T-helper 2 cell treated with Interferon-gamma antibody and Interleukin-4, amounts not matched to agents 5 μg/mL and 100 μg/mL, for 36 hours (primary cell): ENCODE measurements at regions not wholly inside any gene's neighbourhood (a gene's known extent, or its start where the extent isn't known, plus 50 kb on each side); places are given as distances from the start of the nearest gene placed in this dataset.

Source experiments
- DNase-seq: peaks from one replicate; pipeline ENCODE4 v3.0.0; 2021; ENCODE audit warnings: low spot score
- H3K27ac Mint-ChIP-seq: one replicate; pipeline ENCODE4 v1.8.0; 2021; ENCODE audit warnings: mild to moderate bottlenecking, mixed read lengths
- H3K27me3 Mint-ChIP-seq: one replicate; pipeline ENCODE4 v1.8.0; 2021; ENCODE audit warnings: low read depth, mixed read lengths
- H3K36me3 Mint-ChIP-seq: one replicate; pipeline ENCODE4 v1.8.0; 2021; ENCODE audit warnings: low read depth, mixed read lengths
- H3K4me1 Mint-ChIP-seq: one replicate; pipeline ENCODE4 v1.8.0; 2021; ENCODE audit warnings: low read depth, mixed read lengths
- H3K4me3 Mint-ChIP-seq: one replicate; pipeline ENCODE4 v1.8.0; 2022; ENCODE audit warnings: mild to moderate bottlenecking, moderate library complexity, mixed read lengths
- H3K9me3 Mint-ChIP-seq: one replicate; pipeline ENCODE4 v1.8.0; 2021; ENCODE audit warnings: mixed read lengths

GRCh38 chr17:71229070-71229469, 891.8 kb upstream of the SOX9 start:
- H3K4me3 Mint-ChIP-seq: no peak overlapping the region
- DNase-seq: no peak
- H3K36me3 Mint-ChIP-seq: no peaks in the 10 kb centered on the region
- H3K27ac Mint-ChIP-seq: no peak overlapping the region
- no peaks in the 10 kb centered on the region for H3K4me1 Mint-ChIP-seq
- H3K27me3 Mint-ChIP-seq: no peaks in the 10 kb centered on the region
- H3K9me3 Mint-ChIP-seq: peaks cover 27% of the 10 kb centered on the region

- H3K27ac Mint-ChIP-seq: no peak overlapping the region
- H3K9me3 Mint-ChIP-seq: peaks cover 28% of the 10 kb centered on the region
- H3K4me3 Mint-ChIP-seq: no peak overlapping the region
- no peaks in the 10 kb centered on the region for H3K4me1 Mint-ChIP-seq
- no peak for DNase-seq
- H3K36me3 Mint-ChIP-seq: no peaks in the 10 kb centered on the region
- H3K27me3 Mint-ChIP-seq: no peaks in the 10 kb centered on the region
Observed at GRCh38 chr17:71232801-71233559, 887.8 kb upstream of the SOX9 start.

- Mint-ChIP-seq H3K27ac (no peak overlapping the region), H3K4me1 (no peaks in the 10 kb centered on the region), H3K36me3 (no peaks in the 10 kb centered on the region), H3K9me3 (peaks cover 24% of the 10 kb centered on the region), H3K4me3 (no peak overlapping the region), H3K27me3 (no peaks in the 10 kb centered on the region)
- DNase-seq: no peak
Observed at GRCh38 chr17:71234349-71234748, 886.5 kb upstream of the SOX9 start.

GRCh38 chr17:71237903-71238538, 882.8 kb upstream of the SOX9 start:
- H3K36me3 Mint-ChIP-seq: no peaks in the 10 kb centered on the region
- H3K27ac Mint-ChIP-seq: no peak overlapping the region
- no peak for DNase-seq
- no peaks in the 10 kb centered on the region for H3K27me3 Mint-ChIP-seq
- H3K4me3 Mint-ChIP-seq: no peak overlapping the region
- peaks cover 26% of the 10 kb centered on the region for H3K9me3 Mint-ChIP-seq
- H3K4me1 Mint-ChIP-seq: no peaks in the 10 kb centered on the region

- Mint-ChIP-seq H3K9me3 (peaks cover 23% of the 10 kb centered on the region), H3K27ac (no peak overlapping the region), H3K27me3 (no peaks in the 10 kb centered on the region), H3K4me3 (no peak overlapping the region), H3K36me3 (no peaks in the 10 kb centered on the region), H3K4me1 (no peaks in the 10 kb centered on the region)
- no peak for DNase-seq
Observed at GRCh38 chr17:71247441-71248015, 873.3 kb upstream of the SOX9 start.

GRCh38 chr17:71251276-71251675, 869.5 kb upstream of the SOX9 start:
- Mint-ChIP-seq H3K27ac (no peak overlapping the region), H3K27me3 (no peaks in the 10 kb centered on the region), H3K36me3 (no peaks in the 10 kb centered on the region), H3K4me1 (no peaks in the 10 kb centered on the region), H3K9me3 (peaks cover 25% of the 10 kb centered on the region), H3K4me3 (no peak overlapping the region)
- no peak for DNase-seq

GRCh38 chr17:71251951-71252350, 868.9 kb upstream of the SOX9 start:
- no peaks in the 10 kb centered on the region for H3K4me1 Mint-ChIP-seq
- no peak overlapping the region for H3K4me3 Mint-ChIP-seq
- no peak for DNase-seq
- H3K27ac Mint-ChIP-seq: no peak overlapping the region
- H3K36me3 Mint-ChIP-seq: no peaks in the 10 kb centered on the region
- H3K27me3 Mint-ChIP-seq: no peaks in the 10 kb centered on the region
- peaks cover 27% of the 10 kb centered on the region for H3K9me3 Mint-ChIP-seq

- Mint-ChIP-seq H3K4me3 (no peak overlapping the region), H3K27me3 (no peaks in the 10 kb centered on the region), H3K36me3 (no peaks in the 10 kb centered on the region), H3K27ac (no peak overlapping the region), H3K4me1 (no peaks in the 10 kb centered on the region), H3K9me3 (peaks cover 32% of the 10 kb centered on the region)
- no peak for DNase-seq
Observed at GRCh38 chr17:71252436-71252835, 868.4 kb upstream of the SOX9 start.

- no peaks in the 10 kb centered on the region for H3K27me3 Mint-ChIP-seq
- H3K27ac Mint-ChIP-seq: no peak overlapping the region
- no peak overlapping the region for H3K4me3 Mint-ChIP-seq
- no peaks in the 10 kb centered on the region for H3K36me3 Mint-ChIP-seq
- DNase-seq: no peak
- H3K4me1 Mint-ChIP-seq: no peaks in the 10 kb centered on the region
- peaks cover 32% of the 10 kb centered on the region for H3K9me3 Mint-ChIP-seq
Observed at GRCh38 chr17:71257096-71257495, 863.7 kb upstream of the SOX9 start.

GRCh38 chr17:71260366-71260940, 860.4 kb upstream of the SOX9 start:
- no peak overlapping the region for H3K27ac Mint-ChIP-seq
- H3K4me1 Mint-ChIP-seq: no peaks in the 10 kb centered on the region
- H3K36me3 Mint-ChIP-seq: no peaks in the 10 kb centered on the region
- no peak overlapping the region for H3K4me3 Mint-ChIP-seq
- DNase-seq: no peak
- peaks cover 34% of the 10 kb centered on the region for H3K9me3 Mint-ChIP-seq
- no peaks in the 10 kb centered on the region for H3K27me3 Mint-ChIP-seq

- no peak for DNase-seq
- Mint-ChIP-seq H3K4me3 (no peak overlapping the region), H3K4me1 (no peaks in the 10 kb centered on the region), H3K36me3 (no peaks in the 10 kb centered on the region), H3K9me3 (peaks cover 36% of the 10 kb centered on the region), H3K27me3 (no peaks in the 10 kb centered on the region), H3K27ac (no peak overlapping the region)
Observed at GRCh38 chr17:71262586-71262985, 858.2 kb upstream of the SOX9 start.

- Mint-ChIP-seq H3K27me3 (no peaks in the 10 kb centered on the region), H3K27ac (no peak overlapping the region), H3K36me3 (no peaks in the 10 kb centered on the region), H3K4me1 (no peaks in the 10 kb centered on the region), H3K9me3 (peaks cover 53% of the 10 kb centered on the region), H3K4me3 (no peak overlapping the region)
- DNase-seq: no peak
Observed at GRCh38 chr17:71267668-71268067, 853.2 kb upstream of the SOX9 start.

GRCh38 chr17:71269201-71269600, 851.6 kb upstream of the SOX9 start:
- DNase-seq: no peak
- Mint-ChIP-seq H3K4me1 (no peaks in the 10 kb centered on the region), H3K27me3 (no peaks in the 10 kb centered on the region), H3K9me3 (peaks cover 49% of the 10 kb centered on the region), H3K4me3 (no peak overlapping the region), H3K27ac (no peak overlapping the region), H3K36me3 (no peaks in the 10 kb centered on the region)

- Mint-ChIP-seq H3K9me3 (peaks cover 48% of the 10 kb centered on the region), H3K36me3 (no peaks in the 10 kb centered on the region), H3K4me3 (no peak overlapping the region), H3K27ac (no peak overlapping the region), H3K27me3 (no peaks in the 10 kb centered on the region), H3K4me1 (no peaks in the 10 kb centered on the region)
- no peak for DNase-seq
Observed at GRCh38 chr17:71273441-71273840, 847.4 kb upstream of the SOX9 start.
